Immature natural killer cell (primary cell): ENCODE measurements at regions not wholly inside any gene's neighbourhood (a gene's known extent, or its start where the extent isn't known, plus 50 kb on each side); places are given as distances from the start of the nearest gene placed in this dataset.
"Not testable (repeated sequence)": the region's sequence is repeated elsewhere in the genome, so short reads cannot be mapped to it uniquely, and the experiment has no call there.

Source experiments
- DNase-seq, 3 donors: peaks; one replicate each; pipeline ENCODE4 v3.0.0; 2022; ENCODE audit warnings: mixed read lengths in 1 of 3
- H3K27ac Mint-ChIP-seq, 6 donors: one replicate each; pipeline ENCODE4 v1.8.0; 2020; ENCODE audit warnings: mixed read lengths in 6 of 6, mild to moderate bottlenecking in 5 of 6, inconsistent platforms in 4 of 6, moderate library complexity in 3 of 6
- H3K27me3 Mint-ChIP-seq, 3 donors: one replicate each; pipeline ENCODE4 v1.8.0; 2020 to 2021; ENCODE audit warnings: low read depth in 3 of 3, mild to moderate bottlenecking in 3 of 3, mixed read lengths in 3 of 3, moderate library complexity in 3 of 3, inconsistent platforms in 1 of 3
- H3K36me3 Mint-ChIP-seq, 3 donors: one replicate each; pipeline ENCODE4 v1.8.0; 2020; ENCODE audit warnings: mixed read lengths in 3 of 3, inconsistent platforms in 2 of 3, mild to moderate bottlenecking in 2 of 3
- H3K4me1 Mint-ChIP-seq, 2 donors: one replicate each; pipeline ENCODE4 v1.8.0; 2020; ENCODE audit warnings: inconsistent platforms in 2 of 2, mild to moderate bottlenecking in 2 of 2, mixed read lengths in 2 of 2, moderate library complexity in 1 of 2
- H3K4me3 Mint-ChIP-seq, 5 donors: one replicate each; pipeline ENCODE4 v1.8.0; 2020; ENCODE audit warnings: mild to moderate bottlenecking in 5 of 5, mixed read lengths in 5 of 5, inconsistent platforms in 3 of 5, moderate library complexity in 3 of 5
- H3K9me3 Mint-ChIP-seq, 6 donors: one replicate each; pipeline ENCODE4 v1.8.0; 2020; ENCODE audit warnings: mild to moderate bottlenecking in 6 of 6, mixed read lengths in 6 of 6, inconsistent platforms in 4 of 6, moderate library complexity in 3 of 6

- H3K4me3 Mint-ChIP-seq = no peak overlapping the region
- H3K9me3 Mint-ChIP-seq = peaks cover 0 to 7% (median 0%) of the 10 kb centered on the region in 6 donors
- no peaks in the 10 kb centered on the region for H3K4me1 Mint-ChIP-seq
- H3K36me3 Mint-ChIP-seq = no peaks in the 10 kb centered on the region
- DNase-seq = no peak
- H3K27me3 Mint-ChIP-seq = peaks cover 2 to 6% (median 4%) of the 10 kb centered on the region in 3 donors
- no peak overlapping the region for H3K27ac Mint-ChIP-seq
These were observed 92.9 kb downstream of the SOX1 start for GRCh38 chr13:112159575-112160547.

GRCh38 chr13:112160558-112160957 lies 93.6 kb downstream of the SOX1 start:
- no peak for DNase-seq
- Mint-ChIP-seq H3K27me3 (peaks cover 2 to 4% (median 4%) of the 10 kb centered on the region in 3 donors), H3K27ac (no peak overlapping the region), H3K4me3 (no peak overlapping the region), H3K4me1 (no peaks in the 10 kb centered on the region), H3K36me3 (no peaks in the 10 kb centered on the region), H3K9me3 (peaks cover 0 to 7% (median 0%) of the 10 kb centered on the region in 6 donors)

GRCh38 chr13:112161521-112162301 lies 94.8 kb downstream of the SOX1 start:
- DNase-seq = no peak
- Mint-ChIP-seq H3K4me1 (no peaks in the 10 kb centered on the region), H3K9me3 (peaks cover 0 to 7% (median 0%) of the 10 kb centered on the region in 6 donors), H3K27ac (no peak overlapping the region), H3K36me3 (no peaks in the 10 kb centered on the region), H3K27me3 (peaks cover 2 to 4% (median 4%) of the 10 kb centered on the region in 3 donors), H3K4me3 (no peak overlapping the region)

GRCh38 chr13:112163691-112164660 lies 97.0 kb downstream of the SOX1 start:
- not testable (repeated sequence) for H3K36me3 Mint-ChIP-seq, H3K4me3 Mint-ChIP-seq, H3K27me3 Mint-ChIP-seq, DNase-seq, H3K9me3 Mint-ChIP-seq, H3K27ac Mint-ChIP-seq, H3K4me1 Mint-ChIP-seq

- H3K27me3 Mint-ChIP-seq = peaks cover 0 to 4% (median 2%) of the 10 kb centered on the region in 3 donors
- no peak overlapping the region for H3K4me3 Mint-ChIP-seq
- no peaks in the 10 kb centered on the region for H3K4me1 Mint-ChIP-seq
- no peak for DNase-seq
- H3K9me3 Mint-ChIP-seq = no peaks in the 10 kb centered on the region
- no peak overlapping the region for H3K27ac Mint-ChIP-seq
- no peaks in the 10 kb centered on the region for H3K36me3 Mint-ChIP-seq
These were observed 98.8 kb downstream of the SOX1 start for GRCh38 chr13:112165712-112166111.

GRCh38 chr13:112168761-112169160 lies 101.8 kb downstream of the SOX1 start:
- peaks cover 0 to 3% (median under 1%) of the 10 kb centered on the region in 3 donors for H3K27me3 Mint-ChIP-seq
- DNase-seq = no peak
- H3K36me3 Mint-ChIP-seq = no peaks in the 10 kb centered on the region
- no peaks in the 10 kb centered on the region for H3K4me1 Mint-ChIP-seq
- H3K4me3 Mint-ChIP-seq = no peak overlapping the region
- H3K9me3 Mint-ChIP-seq = peaks cover 0 to 2% (median 0%) of the 10 kb centered on the region in 6 donors
- no peak overlapping the region for H3K27ac Mint-ChIP-seq

GRCh38 chr13:112169941-112170822 lies 103.2 kb downstream of the SOX1 start:
- H3K36me3 Mint-ChIP-seq = no peaks in the 10 kb centered on the region
- H3K27me3 Mint-ChIP-seq = peaks cover 0 to 6% (median 4%) of the 10 kb centered on the region in 3 donors
- H3K4me1 Mint-ChIP-seq = no peaks in the 10 kb centered on the region
- DNase-seq = no peak
- H3K27ac Mint-ChIP-seq = no peak overlapping the region
- no peak overlapping the region for H3K4me3 Mint-ChIP-seq
- H3K9me3 Mint-ChIP-seq = peaks cover 0 to 2% (median 0%) of the 10 kb centered on the region in 6 donors

- DNase-seq = no peak
- Mint-ChIP-seq H3K4me3 (no peak overlapping the region), H3K27ac (no peak overlapping the region), H3K36me3 (no peaks in the 10 kb centered on the region), H3K4me1 (no peaks in the 10 kb centered on the region), H3K27me3 (peaks cover 0 to 6% (median 4%) of the 10 kb centered on the region in 3 donors), H3K9me3 (peaks cover 0 to 2% (median 0%) of the 10 kb centered on the region in 6 donors)
These were observed 104.0 kb downstream of the SOX1 start for GRCh38 chr13:112170823-112171569.

GRCh38 chr13:112171570-112171965 lies 104.6 kb downstream of the SOX1 start:
- Mint-ChIP-seq H3K4me3 (no peak overlapping the region), H3K4me1 (no peaks in the 10 kb centered on the region), H3K9me3 (peaks cover 0 to 2% (median 0%) of the 10 kb centered on the region in 6 donors), H3K27me3 (peaks cover 0 to 6% (median 4%) of the 10 kb centered on the region in 3 donors), H3K36me3 (no peaks in the 10 kb centered on the region), H3K27ac (no peak overlapping the region)
- no peak for DNase-seq

GRCh38 chr13:112172017-112172416 lies 105.1 kb downstream of the SOX1 start:
- no peaks in the 10 kb centered on the region for H3K4me1 Mint-ChIP-seq
- peaks cover 0 to 2% (median 0%) of the 10 kb centered on the region in 6 donors for H3K9me3 Mint-ChIP-seq
- no peak for DNase-seq
- H3K27ac Mint-ChIP-seq = no peak overlapping the region
- H3K27me3 Mint-ChIP-seq = peaks cover 0 to 6% (median 4%) of the 10 kb centered on the region in 3 donors
- no peaks in the 10 kb centered on the region for H3K36me3 Mint-ChIP-seq
- H3K4me3 Mint-ChIP-seq = no peak overlapping the region

GRCh38 chr13:112172641-112173251 lies 105.8 kb downstream of the SOX1 start:
- Mint-ChIP-seq H3K4me1 (no peaks in the 10 kb centered on the region), H3K36me3 (no peaks in the 10 kb centered on the region), H3K9me3 (peaks cover 0 to 2% (median 0%) of the 10 kb centered on the region in 6 donors), H3K27ac (no peak overlapping the region), H3K27me3 (peaks cover 0 to 6% (median 4%) of the 10 kb centered on the region in 3 donors), H3K4me3 (no peak overlapping the region)
- no peak for DNase-seq
